NCI-H1092 treated with DMSO at 0.1 percent for 48 hours (cell line): ENCODE measurements at regions not wholly inside any gene's neighbourhood (a gene's known extent, or its start where the extent isn't known, plus 50 kb on each side); places are given as distances from the start of the nearest gene placed in this dataset.

Experiments
- DNase-seq: peaks from one replicate; lab custom pipeline; 2025; lab: John Stamatoyannopoulos, UW

DNA sequence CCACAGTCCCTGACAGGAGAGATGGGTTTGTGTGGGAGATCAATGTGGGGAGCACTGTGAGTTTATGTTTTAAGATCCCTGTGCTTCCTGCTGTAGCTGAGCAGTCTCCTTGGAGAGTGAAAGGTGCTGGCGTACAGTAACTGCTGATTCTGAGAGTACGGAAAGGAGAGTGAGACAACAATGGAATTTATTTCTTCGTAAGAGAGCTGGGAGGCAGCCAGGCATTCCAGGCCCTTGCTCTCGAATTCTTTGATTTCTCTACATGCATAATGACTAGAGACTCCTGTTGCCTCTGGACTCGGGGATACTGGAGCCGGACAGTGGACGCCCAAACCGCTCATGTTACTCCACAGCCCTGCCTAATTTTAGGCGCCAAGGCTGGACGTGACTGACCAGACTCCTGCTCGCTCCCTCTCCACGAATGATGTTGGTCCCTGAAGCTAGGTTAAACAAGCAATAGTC is 131.0 kb upstream of the PHACTR1 start:
- DNase-seq, result no peak

DNA sequence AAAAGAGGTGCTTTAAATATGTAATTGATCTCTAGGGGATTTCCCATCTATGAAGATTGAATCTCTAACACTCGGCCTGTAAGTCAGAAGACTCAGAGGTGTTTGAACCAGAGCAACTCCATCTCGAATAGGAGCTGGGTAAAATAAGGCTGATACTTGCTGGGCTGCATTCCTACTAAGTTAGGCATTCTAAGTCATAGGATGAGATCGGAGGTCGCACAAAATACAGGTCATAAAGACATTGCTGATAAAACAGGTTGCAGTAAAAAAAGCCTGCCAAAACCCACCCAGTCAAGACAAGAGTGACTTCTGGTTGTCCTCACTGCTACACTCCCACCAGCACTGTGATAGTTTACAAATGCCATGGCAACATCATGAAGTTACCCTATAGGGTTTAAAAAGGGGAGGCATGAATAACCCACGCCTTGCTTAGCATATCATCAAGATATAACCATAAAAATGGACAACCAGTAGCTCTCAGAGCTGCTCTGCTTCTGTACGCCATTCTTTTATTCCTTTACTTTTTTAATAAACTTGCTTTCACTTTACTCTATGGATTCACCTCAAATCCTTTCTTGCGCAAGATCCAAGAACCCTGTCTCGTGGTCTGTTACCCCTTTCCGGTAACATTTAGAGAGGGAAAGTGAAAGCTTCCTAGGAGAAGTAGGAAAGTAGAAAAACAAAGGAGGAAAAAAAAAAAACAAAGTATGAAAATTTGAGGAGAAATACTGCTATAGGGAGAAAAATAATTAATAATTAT is 129.7 kb upstream of the PHACTR1 start:
- DNase-seq, result no peak

DNA sequence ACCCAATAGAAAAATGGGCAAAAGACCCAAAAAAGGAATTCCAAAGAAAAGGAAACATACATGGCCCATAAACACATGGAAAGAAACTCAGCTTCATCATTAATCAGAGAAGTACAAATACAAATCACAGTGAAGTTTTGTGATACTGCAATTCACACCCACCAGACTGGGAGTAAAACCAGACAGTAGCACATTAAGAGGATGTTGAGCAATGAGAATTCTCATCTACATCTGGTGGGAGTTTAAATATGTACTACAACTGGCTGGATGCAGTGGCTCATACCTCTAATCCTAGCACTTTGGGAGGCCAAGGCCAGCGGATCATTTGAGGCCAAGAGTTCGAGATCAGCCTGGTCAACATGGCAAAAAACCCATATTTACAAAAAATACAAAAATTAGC is 125.7 kb upstream of the PHACTR1 start:
- no peak for DNase-seq

DNA sequence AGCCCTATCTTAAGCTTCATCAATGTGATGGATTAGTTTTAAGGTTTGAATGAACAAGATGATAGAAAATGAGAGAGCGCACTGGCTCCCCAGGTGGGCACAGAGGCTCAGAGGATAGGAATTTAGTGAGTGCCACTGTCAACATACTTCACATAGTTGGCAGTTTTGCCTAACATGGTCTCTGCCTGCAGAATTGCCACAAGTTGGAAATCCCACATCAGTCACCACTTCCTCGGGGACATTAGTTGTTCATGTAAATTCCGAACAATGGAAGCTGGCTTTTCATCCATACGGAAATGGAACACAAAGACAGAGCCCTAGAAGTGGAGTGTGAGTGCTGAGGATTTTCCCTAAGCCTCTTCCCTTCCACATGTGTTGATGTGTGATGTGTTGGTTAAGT is 123.9 kb upstream of the PHACTR1 start:
- DNase-seq, result no peak

DNA sequence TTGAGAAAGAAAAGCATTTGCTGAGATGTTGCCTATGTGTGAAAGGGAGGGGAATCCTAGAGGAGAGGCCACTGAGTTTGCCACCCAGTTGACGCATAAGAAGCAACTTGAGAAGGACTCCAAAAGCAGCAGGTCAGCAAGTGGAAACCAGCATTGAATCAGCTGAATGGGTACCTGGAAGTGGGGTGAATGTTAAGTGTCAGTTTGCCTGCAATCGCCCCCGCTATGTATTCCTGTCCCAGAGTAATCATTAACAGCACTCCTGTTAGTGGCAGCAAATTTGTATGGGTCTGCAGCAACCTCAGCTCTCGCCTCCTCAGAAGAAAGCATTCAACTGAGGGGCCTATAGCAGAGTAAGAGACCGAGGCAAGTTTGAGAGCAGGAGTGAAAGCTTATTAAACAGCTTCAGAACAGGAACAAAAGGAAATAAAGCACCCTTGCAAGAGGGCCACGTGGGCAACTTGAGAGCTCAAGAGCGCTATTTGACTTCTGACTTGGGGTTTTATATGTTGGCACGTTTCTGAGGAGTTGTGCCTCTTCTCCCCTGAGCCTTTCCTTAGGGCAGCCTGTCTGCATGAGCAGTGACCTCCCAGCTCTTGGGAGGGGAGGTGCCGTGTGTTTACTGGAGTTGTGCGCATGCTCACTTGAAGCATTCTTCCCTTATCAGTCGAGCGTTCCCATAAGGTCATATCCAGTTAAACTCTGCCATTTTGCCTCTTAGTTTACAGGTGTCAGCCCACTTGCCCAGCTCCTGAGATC is 122.6 kb upstream of the PHACTR1 start:
- DNase-seq, result no peak

DNA sequence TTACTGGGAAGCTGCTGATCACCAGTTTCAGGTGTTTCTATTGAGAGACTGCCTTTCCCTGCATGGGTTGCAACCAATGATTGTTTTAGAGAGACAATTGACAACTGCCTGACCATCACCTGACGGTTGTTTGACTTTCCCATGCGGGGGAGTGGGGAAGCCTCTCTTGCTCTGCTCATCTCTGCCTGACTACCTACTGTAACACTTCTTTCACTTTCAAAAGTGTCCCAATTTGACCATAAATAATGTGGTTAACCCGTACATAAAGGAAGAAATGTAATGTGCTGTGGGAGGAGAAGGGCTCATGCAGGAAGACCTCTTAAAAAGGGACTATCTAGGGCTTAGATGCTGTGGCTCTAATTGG is 122.1 kb upstream of the PHACTR1 start:
- DNase-seq, result no peak

DNA sequence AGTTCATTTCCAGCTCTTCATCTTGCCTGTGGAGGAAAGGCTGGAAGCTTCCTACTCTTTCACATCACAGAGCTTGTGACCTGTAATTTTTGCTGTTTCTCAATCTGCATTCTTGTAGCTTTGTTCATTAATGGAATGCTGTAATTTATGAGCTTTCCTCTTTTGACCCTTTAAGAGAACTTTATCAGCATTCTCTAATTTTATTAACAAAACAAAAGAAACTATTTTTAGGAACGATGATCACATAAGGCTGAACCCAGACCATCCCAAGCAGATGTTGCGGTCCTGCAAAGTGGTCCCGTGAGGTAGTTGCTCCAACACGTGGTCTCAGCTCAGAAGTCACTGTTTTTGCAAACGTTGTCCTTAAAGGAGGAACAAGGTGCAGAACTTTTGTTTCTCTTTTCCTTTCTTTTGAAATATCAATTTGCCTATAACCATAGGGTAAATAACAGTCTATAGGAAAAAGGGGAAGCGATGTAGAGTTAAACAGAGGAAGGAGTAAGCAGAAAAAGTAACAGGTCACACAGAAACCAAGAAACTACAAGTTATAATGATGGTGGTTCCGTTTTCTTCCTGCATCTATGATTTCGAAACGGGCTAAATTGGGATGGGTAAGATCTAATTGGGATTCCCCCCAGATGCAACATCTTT is 121.3 kb upstream of the PHACTR1 start:
- DNase-seq, result no peak

DNA sequence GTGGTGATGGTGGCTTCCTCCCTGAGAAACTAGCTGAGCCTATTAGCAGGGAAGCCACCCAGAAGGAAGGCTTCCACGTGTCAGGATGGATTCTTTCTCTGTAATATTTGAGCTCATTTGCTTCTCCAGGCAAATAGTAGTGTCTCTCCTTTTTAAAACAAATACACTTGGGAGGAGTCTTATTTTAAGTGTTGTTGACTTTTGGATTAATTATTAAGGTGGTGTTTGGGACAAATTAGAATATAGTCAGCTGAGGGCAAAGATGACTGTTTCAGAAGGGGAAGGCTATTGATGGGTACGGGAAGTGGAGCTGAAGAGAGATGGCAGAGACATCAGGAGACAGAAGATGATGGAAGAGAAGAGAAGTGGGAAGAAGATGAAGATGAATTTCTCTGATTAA is 119.8 kb upstream of the PHACTR1 start:
- DNase-seq, result no peak

DNA sequence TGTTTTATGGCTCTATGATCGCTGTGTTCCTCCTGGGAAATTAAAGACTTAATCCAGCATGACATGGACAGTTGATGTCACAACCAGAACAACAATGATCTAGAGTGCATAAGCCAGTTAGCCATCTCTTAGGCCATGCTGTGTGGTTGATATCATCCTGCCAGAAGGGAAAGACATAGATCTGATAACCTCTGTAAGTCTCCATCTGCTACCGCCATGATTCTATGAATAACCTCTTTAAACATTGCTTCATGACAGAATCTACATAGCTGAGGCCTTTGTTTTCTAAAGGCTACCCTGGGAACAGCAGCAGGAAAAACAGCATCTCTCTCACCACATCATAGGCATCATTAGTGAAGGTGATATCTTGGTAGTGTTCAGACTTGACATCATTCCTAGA is 117.6 kb upstream of the PHACTR1 start:
- no peak for DNase-seq

DNA sequence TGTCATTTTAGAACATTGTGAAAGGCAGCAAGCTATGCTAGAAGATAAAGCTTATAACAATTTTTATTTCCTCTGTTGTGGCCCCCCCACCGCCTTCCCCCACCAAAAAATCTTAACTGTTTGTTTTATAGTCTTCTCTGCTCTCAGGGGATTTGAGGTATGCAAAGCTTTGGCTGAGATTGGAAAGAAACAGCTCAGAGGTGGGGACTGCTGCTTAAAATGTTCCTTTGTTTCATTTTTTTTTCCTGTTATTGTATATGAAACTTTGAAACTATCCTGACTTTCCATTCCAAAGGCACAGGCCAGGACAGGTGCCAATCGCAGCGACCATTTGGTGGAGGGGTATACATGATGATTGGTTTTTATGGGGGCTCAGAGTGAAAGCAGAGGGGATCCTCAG is 114.7 kb upstream of the PHACTR1 start:
- DNase-seq, result no peak

DNA sequence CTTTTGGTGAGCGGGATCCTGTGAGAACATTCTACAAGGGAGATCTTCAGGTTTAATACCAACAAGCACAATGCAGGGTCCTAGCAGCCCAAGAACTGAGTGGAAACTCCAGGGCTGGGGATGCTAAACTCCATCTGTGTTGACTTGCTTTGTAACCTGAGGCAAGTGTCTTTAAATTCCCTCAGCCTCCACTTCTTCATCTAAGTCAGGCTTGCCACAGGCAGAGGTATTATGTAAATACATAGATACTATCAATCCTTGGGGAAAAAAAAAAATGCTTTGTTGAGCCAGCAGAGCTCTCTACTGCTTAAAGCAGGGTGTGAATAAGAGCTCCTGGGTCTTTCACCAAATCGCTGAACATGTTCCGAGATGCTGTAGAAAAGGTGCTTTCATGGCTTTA is 114.2 kb upstream of the PHACTR1 start:
- DNase-seq, result no peak

DNA sequence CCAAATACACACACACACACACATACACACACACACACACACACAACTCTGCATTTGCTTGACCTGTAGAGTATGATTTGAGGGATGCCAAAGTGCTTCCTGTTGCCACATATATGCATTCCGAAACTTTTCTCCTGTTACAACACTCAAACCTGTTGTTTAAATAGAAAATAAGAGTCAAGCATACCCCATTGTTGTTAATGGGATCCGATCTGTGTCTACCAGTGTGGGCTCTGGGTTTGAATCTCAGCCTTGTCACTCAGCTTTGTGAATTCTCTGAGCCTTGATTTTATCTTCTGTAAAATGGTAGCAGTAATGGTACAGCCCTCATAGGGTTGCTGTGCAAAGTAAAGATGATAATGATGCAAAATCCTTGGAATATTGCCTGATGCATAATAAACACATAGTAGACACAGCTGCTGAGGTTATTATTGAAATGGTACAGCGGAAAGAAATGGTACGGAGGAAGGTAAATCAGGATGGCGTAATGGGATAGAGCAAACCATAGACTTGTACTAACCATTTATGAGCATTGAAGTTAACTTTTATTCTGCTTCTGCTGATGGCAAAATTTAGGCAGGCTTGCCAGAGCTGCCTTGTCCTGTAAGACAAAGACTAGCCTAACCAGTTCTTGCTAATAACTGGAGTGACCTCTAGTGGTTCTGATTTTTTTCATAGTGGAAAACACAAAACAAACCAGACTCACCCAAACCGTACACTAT is 113.5 kb upstream of the PHACTR1 start:
- DNase-seq, result peak; percentile 0

DNA sequence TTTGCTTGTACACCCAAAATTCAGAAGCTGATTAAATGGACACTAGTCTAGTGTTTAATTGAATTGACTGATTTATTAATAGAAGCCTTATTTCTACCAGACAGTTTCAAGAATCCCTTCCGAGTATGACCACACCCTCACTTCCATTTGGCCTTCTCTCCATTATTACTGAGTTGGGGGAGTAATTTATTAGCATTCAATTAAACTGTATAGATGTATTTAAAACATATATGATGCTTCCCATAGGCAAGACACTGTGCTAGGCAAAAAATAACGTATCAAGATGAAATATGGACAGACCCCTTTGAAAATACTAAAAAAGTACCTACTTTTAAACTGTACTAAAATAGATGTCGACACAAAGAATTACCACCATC is 112.9 kb upstream of the PHACTR1 start:
- no peak for DNase-seq

DNA sequence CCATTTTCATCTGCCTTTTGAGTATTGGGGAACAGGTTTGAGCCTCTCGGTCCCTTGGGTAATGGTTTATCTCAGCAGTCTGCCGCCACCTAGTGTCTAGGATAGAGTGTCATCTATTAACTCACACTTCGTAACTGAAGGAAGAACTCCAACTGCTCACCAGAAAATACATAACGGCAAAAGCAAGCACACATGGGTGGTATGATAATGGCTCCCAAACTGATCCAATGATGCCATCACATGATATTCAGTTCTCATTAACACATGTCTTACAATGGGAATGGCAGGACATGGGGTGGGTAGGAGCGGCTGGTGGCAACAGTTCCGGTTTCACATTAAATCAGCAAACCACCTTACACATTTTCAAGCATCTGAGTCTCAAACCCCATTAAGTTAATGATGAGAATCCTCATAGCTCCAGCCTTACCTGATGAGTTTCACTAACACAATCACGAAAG is 110.7 kb upstream of the PHACTR1 start:
- DNase-seq, result peak; percentile 31

DNA sequence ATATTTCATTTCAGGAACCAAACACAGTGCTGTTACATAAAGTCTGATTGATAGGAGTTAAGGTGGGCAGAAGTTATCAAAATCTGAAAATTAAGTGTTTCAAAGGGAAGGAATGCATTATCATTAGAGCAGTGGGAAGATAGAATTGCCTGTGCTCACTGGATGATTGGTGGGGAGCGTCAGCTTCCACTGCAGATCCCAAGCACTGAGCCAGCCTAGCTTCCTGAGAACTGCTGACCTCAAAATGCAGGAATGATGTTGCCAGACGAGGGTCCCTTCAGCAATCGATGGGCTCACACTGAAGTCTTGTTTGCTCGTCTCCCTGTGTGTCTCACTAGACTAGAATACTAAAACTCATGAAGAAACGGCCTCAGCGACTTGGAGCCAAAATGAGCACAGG is 110.0 kb upstream of the PHACTR1 start:
- no peak for DNase-seq

DNA sequence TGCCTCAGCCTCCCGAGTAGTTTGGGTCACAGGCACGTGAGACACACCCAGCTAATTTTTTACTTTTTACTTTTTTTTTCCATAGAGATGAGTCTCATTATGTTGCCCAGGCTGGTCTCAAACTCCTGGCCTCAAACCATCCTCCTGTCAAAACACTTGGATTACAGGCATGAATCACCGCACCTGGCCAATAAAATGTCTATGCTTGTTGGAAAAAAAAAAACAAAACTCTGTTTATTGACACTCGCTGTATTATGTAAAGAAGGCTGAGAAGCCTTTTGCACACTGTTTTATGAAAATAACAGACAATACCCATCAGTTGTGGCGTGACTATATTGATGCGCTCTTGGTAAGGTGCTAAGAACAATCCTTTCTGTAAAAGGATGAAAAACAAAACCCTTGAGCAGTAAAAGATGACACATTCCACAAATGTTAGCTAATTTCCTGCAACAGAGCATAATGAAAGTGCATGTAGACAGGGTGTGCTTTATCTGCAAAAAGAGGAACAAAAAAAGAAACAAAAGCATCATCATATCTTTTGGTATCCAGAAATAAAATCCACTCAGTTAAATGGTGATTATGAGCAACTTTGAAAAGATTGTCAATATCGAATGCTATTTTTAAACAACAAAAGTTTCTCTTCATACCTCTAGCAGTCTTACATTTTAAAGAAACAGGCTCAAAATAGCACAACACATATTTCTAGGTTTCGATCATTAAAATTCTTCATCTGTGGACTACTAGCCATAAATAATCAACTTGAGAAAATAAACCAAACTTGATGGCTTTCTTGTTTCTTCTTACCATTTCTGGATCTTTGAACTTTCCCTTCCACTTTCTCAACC is 108.3 kb upstream of the PHACTR1 start:
- DNase-seq, result no peak

DNA sequence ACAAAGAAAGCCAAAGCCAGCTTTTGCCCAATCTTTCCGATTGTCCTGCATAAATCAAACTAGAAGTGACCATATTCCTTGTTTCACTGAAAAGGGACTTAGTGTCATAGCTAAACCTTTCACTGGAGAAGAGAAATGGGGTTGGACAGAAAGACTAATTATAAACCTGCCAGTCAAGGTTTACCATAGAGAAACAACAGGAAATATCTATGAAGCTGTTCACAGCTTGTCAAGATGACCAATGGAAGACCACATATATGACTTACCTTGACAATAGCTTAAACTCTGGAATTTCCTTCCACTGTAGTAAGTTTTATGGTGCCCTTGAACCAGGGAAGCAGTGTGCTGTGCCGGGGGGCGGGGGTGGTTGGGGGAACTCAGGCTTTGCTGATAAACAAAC is 107.7 kb upstream of the PHACTR1 start:
- no peak for DNase-seq

DNA sequence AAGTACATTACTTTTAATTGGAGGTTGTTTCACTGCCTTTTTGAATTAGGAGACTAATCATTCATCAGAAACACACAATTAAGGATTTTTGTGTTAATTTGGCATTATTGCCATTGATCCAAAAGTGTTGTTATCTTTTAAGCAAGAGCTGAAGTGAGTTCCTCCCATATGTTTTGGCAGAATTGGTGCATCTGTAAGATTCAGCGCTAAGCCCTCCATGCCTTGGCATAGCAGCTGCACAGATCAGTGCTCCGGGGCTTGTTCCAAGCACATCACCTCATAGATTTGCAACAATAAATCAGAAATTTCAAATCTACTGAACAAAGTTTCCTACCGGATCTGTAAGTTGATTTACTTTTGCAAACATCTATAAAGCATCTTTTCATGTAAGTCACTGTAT is 106.8 kb upstream of the PHACTR1 start:
- no peak for DNase-seq

DNA sequence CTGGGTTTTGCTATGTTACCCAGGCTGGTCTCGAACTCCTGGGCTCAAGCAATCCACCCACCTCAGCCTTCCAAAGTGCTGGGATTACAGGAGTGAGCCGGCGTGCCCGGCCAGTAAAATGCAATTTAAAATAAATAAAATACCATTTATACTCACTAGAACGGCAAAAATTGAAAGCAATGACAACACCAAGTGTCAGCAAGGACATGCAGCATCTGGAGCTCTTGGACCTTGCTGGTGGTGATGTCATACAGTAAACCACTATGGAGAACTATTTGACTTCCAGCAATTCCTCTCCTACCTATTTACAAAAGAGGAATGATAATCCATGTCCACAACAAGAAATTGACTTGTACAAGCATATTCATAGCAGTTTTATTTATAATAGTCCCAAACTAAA is 105.7 kb upstream of the PHACTR1 start:
- DNase-seq, result no peak

DNA sequence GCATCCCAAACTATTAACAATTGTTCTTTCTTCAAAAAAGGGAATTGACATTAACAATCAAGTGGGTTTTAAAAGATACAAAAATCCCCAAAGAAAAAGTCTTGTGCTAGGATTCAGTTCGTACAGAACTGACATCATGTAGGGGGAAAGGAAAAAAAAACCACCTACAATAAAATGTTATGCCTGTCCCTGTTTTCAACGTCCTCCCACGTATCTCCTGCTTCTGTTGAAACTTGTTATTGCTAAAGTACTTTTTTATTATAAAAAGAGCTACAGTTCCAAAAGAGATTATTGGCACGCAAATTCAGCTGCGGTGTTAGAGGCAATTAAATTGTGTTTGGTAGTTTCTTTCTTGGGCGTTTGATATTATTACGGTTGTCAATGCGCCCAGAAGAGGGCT is 102.8 kb upstream of the PHACTR1 start:
- DNase-seq, result no peak

DNA sequence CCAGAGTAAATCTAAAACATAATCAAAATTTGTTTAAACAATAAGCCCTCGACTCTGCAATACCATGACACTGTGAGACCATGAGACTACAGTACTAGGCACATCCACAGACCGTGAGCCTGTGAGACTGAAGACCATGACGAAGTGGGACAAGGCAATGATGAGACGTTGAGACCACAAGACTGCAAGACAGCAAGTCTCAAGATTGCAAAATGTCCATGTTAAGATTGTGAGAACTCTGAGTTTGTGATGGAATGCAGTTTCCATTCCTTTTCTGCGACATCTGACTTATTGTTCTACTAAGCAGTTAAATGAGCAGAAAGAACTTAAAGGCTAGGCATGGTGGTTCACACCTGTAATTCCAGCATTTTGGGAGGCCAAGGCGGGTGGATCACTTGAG is 102.1 kb upstream of the PHACTR1 start:
- no peak for DNase-seq

DNA sequence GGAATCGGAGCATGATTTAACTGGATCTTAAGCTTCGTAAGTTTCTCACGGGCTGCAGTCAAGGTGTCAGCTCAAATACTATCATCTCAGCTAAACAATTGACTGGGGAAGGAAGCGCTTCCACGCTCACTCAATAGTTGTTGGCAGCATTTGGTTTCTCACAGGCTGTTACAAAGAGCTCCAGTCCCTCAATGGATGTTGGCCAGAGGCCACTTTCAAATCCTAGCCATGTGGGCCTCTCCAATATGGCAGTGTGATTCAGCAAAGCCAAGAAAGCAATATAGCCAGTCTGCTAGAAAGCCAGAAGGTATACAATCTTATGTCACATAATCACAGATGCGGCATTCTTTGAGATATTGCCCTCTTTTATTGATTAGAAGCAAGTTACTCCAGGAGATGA is 98.3 kb upstream of the PHACTR1 start:
- DNase-seq, result no peak
